ENCODE measurements at regions not wholly inside any gene's neighbourhood (a gene's known extent, or its start where the extent isn't known, plus 50 kb on each side); places are given as distances from the start of the nearest gene placed in this dataset.

DNA sequence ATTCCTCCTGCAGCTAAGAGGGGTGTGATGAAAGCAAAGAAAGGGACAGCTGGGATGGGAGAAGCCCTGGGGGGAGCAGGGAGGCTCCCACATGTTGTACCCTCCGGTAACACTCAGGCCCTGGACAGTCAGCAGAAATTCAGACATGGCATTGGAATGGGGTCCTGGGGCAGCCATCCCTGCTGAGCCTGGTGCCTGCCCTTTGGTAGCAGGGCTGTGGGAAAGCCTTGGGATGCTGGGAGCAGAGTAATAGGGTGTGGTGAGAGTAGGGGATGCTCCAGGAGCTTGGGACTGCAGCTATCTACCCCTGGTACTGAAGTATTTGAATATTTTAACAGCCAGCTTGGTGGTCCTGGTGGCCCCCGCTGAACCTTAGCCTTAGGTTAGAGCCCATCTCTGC, 56.8 kb downstream of the FAM241B start:
- intact Hi-C loops (cut with DNase I), result no loop called here
- Histone ChIP-seq H3K4me1 (peaks cover 9 to 39% (median 22%) of the 10 kb centered on the region in 9 donors), H3K27me3 (no peaks in the 10 kb centered on the region), H3K4me3 (no peak overlapping the region), H3K36me3 (no peaks in the 10 kb centered on the region), H3K9me3 (no peaks in the 10 kb centered on the region), H3K27ac (peak overlapping the region in 1 of 10 donors; percentile 56)
- 77 to 91% methylated on average over 2 of the region's 2 CpGs for WGBS, 2 donors
- DNase-seq (no peak), ATAC-seq (no peak)
- TF ChIP-seq, protein P1, sequence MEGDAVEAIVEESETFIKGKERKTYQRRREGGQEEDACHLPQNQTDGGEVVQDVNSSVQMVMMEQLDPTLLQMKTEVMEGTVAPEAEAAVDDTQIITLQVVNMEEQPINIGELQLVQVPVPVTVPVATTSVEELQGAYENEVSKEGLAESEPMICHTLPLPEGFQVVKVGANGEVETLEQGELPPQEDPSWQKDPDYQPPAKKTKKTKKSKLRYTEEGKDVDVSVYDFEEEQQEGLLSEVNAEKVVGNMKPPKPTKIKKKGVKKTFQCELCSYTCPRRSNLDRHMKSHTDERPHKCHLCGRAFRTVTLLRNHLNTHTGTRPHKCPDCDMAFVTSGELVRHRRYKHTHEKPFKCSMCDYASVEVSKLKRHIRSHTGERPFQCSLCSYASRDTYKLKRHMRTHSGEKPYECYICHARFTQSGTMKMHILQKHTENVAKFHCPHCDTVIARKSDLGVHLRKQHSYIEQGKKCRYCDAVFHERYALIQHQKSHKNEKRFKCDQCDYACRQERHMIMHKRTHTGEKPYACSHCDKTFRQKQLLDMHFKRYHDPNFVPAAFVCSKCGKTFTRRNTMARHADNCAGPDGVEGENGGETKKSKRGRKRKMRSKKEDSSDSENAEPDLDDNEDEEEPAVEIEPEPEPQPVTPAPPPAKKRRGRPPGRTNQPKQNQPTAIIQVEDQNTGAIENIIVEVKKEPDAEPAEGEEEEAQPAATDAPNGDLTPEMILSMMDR (IDR thresholded peaks at IDR 0.05), result no peak

DNA sequence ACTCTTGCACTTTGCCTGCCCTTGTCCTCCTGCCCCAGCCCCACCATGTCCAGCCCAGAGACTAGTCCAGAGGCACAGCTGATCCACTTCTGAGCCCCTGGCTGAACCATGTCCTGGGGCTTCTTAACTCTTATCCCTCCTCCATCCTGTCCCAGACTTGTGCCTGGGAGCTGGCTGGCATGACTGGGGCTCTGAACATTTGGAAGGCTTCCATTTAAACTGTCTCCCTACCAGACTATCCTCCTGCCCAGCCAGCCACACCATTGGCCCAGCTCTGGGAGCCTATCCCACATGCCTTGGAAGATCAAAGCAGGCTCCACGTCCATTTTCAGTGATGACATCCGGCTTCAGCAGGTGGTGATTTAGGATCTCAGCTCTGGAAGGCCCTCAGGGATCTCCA, 57.4 kb downstream of the FAM241B start:
- DNase-seq, result no peak
- WGBS, 2 donors, result 57 to 69% methylated on average over 2 of the region's 2 CpGs
- Histone ChIP-seq H3K27me3 (no peaks in the 10 kb centered on the region), H3K9me3 (no peaks in the 10 kb centered on the region), H3K4me1 (peaks cover 9 to 39% (median 22%) of the 10 kb centered on the region in 9 donors), H3K4me3 (no peak overlapping the region), H3K27ac (no peak overlapping the region), H3K36me3 (no peaks in the 10 kb centered on the region)
- no peak for ATAC-seq
- intact Hi-C loops (cut with DNase I), result no loop called here
- TF ChIP-seq, protein P1 (IDR thresholded peaks at IDR 0.05), result no peak

DNA sequence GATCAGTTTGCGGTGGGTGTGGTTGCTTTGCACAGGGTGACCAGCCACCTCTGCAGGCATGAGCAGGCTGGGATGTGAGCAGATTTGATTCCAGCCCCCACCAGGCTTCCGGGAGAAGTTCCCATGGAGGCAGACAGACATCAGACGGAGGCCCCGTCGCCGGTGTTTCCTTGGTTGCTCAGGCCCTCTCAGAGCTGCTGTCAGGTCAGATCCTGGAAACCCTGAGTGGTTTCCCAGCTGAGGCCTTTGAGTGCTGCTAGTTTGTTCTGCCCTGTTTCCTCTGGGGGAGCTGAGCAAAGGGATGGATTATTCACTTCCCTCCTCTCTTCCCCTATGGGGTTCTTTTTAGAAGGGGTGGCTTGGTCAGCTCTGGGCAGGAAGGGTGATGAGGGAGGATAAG, 62.2 kb downstream of the FAM241B start:
- H3K9me3 ChIP-seq, result no peaks in the 10 kb centered on the region
- intact Hi-C loops (cut with DNase I), result loop anchor here in 2 of 10 donors (10.0 kb wide), 2 partner anchors 103 to 223 kb away; no protein-coding TSS in a partner anchor
- peaks cover 0 to 5% (median 0%) of the 10 kb centered on the region in 9 donors for H3K4me1 ChIP-seq
- H3K36me3 ChIP-seq, result no peaks in the 10 kb centered on the region
- H3K4me3 ChIP-seq, result no peak overlapping the region
- WGBS, 2 donors, result 59 to 76% methylated on average over 6 of the region's 6 CpGs
- DNase-seq (no peak), ATAC-seq (no peak)
- H3K27ac ChIP-seq, result no peak overlapping the region
- TF ChIP-seq, protein P1 (IDR thresholded peaks at IDR 0.05), result no peak
- no peaks in the 10 kb centered on the region for H3K27me3 ChIP-seq

DNA sequence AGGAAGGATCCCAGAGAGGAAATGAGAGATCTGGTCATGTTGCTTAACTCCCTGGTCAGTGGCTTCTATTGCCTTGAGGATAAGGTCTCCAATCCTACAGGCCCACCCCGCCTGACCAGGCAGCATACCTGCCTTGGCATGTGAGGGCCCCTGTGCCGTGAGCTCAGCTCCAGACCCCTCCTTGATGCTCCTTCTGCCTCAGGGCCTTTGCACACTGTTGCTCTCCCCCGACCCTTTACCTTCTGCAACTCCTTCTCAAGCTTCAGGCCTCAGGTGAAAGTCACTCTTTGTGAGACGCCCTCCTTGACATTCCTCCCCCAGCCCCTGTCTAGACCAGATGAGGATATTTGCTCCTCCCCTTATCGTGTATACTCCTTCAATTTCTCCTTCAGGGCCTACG, 62.8 kb downstream of the FAM241B start:
- 95% methylated on average over 6 of the region's 6 CpGs for WGBS, 2 donors
- intact Hi-C loops (cut with DNase I), result loop anchor here in 2 of 10 donors (10.0 kb wide), 2 partner anchors 102 to 222 kb away; no protein-coding TSS in a partner anchor
- H3K36me3 ChIP-seq, result no peaks in the 10 kb centered on the region
- H3K9me3 ChIP-seq, result no peaks in the 10 kb centered on the region
- H3K27ac ChIP-seq, result no peak overlapping the region
- peaks cover 0 to 5% (median 0%) of the 10 kb centered on the region in 9 donors for H3K4me1 ChIP-seq
- no peak overlapping the region for H3K4me3 ChIP-seq
- TF ChIP-seq, protein P1 (IDR thresholded peaks at IDR 0.05), result no peak
- H3K27me3 ChIP-seq, result no peaks in the 10 kb centered on the region
- DNase-seq (no peak), ATAC-seq (no peak)
